HG03108 (cell line): ENCODE measurements at regions not wholly inside any gene's neighbourhood (a gene's known extent, or its start where the extent isn't known, plus 50 kb on each side); places are given as distances from the start of the nearest gene placed in this dataset.

Experiments
- ATAC-seq: cut with Tn5 transposase; IDR thresholded peaks from one replicate; pipeline ENCODE4 v1.9.1; 2021; ENCODE audit warnings: moderate library complexity; ENCODE audit not compliant: unreplicated experiment

- ATAC-seq: no peak
Observed at GRCh38 chr12:67832155-67832554, 157.1 kb upstream of the IFNG-AS1 start.

DNA sequence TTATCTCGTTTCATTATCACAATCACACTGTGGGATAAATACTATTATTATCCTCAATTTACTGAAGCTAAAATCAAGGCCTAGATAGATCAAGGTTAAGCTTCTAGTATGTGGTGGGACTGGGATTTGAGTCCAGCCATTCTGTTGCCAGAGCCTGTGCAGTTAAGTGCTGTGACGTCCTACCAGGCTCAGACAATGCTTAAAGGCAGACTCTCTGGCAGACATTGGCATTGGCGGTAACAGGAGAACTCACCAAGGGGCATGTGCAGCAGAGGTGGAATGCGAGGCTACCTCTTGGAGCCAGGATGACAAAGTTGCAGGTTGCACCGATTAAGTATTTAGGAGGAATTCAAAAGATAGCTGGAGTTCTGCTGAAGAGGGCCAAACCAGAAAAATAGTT, 155.6 kb upstream of the IFNG-AS1 start:
- no peak for ATAC-seq

- ATAC-seq: no peak
Observed at GRCh38 chr12:67837876-67838275, 151.4 kb upstream of the IFNG-AS1 start.

- ATAC-seq: no peak
Observed at GRCh38 chr12:67842124-67842523, 147.1 kb upstream of the IFNG-AS1 start.

GRCh38 chr12:67843257-67843656, 146.0 kb upstream of the IFNG-AS1 start:
- no peak for ATAC-seq

DNA sequence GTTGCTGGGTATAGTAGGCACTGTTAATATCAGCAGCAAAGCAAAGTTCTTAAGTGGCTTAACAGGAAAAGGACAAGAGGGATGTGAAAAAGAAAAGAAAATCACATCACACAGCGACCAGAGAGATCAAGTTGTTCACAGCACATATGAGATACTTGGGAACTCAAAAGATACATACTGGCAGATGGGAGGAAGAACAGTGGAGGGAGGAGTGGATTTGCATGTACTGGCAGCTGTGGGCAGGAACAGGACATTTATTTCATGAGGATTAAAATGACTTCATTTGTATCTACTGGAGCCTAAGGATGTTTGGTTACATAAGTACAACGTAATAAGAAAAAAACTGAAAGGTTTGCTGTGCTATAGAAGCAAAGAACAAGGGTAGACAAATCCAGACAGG, 136.5 kb upstream of the IFNG-AS1 start:
- no peak for ATAC-seq

GRCh38 chr12:67853204-67853603, 136.0 kb upstream of the IFNG-AS1 start:
- ATAC-seq: no peak

- no peak for ATAC-seq
Observed at GRCh38 chr12:67854351-67854750, 134.9 kb upstream of the IFNG-AS1 start.

DNA sequence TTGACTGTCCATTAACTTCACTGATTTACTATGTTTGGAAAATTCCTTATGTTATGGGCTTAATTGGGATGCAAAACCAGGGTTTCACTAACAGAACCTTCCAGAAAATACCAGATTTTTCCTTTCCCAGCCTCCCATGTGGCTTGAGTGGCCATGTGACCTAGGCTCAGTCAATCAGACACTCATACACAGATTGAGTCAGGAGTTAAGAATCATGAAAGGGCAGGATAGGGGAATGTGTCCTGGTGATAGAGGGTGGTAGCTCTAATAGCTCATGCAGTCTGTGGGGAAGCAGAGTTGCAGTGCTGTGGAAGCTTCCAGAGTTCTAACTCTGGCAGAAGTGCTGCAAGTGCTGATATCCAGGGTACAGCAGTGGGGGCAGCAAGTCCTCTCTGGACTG, 134.1 kb upstream of the IFNG-AS1 start:
- no peak for ATAC-seq

DNA sequence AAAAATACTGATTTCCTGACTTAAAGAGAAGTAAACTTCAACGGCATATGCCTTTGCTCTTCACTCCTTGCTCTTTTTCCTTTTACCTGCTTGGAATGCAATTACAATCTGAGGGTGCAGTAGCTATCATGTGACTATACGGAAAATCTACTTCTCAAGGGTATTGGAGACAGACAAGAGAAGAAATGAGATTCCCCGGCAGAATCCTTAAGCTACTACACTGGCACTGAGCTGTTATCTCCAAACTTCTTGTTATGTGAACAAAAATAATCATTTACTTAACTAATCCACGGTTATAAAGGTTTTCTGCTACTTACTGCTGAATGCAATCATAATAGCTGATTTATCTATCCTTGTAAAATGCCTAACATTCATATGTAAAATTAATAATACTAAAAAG, 118.0 kb upstream of the IFNG-AS1 start:
- no peak for ATAC-seq

DNA sequence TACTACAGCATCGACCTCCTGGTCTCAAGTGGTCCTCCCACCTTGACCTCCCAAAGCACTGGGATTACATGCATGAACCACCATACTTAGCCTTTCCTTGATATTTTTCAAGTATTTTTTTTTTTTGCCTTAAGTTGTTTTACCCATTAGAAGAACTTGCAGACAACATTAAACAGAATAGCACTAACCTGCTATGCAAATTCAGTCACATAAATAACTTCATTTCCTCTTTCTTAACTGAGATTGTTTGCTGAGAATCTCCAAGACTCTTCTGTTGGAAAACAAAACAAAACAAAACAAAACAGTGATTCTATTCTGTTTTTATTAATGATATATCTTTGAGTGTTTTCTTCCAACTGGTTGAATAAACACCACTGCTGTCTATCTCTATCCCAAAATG, 115.9 kb upstream of the IFNG-AS1 start:
- ATAC-seq: no peak

GRCh38 chr12:67876305-67876915, 112.8 kb upstream of the IFNG-AS1 start:
- no peak for ATAC-seq

GRCh38 chr12:67877727-67878126, 111.5 kb upstream of the IFNG-AS1 start:
- no peak for ATAC-seq

DNA sequence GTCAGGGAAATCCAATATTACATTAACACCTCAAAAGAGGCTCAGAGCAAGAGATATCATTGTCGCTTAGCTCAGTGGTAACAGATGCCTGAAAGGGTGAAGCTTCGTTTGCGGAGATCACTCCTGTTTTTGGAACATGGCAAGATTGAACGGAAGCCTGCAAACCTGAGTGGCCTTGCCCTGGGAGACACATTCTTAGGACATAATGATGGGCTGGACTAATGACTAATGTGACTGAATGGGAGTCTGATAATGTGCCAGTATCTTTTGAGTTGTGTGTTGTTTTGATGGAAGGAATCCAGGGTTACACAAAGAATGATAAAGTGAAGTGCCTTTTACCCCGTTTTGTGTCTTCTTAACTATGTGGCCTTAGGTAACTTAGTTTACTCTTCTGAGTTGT, 109.3 kb upstream of the IFNG-AS1 start:
- no peak for ATAC-seq

GRCh38 chr12:67881565-67881964, 107.7 kb upstream of the IFNG-AS1 start:
- ATAC-seq: no peak

- no peak for ATAC-seq
Observed at GRCh38 chr12:67884596-67884995, 104.7 kb upstream of the IFNG-AS1 start.

DNA sequence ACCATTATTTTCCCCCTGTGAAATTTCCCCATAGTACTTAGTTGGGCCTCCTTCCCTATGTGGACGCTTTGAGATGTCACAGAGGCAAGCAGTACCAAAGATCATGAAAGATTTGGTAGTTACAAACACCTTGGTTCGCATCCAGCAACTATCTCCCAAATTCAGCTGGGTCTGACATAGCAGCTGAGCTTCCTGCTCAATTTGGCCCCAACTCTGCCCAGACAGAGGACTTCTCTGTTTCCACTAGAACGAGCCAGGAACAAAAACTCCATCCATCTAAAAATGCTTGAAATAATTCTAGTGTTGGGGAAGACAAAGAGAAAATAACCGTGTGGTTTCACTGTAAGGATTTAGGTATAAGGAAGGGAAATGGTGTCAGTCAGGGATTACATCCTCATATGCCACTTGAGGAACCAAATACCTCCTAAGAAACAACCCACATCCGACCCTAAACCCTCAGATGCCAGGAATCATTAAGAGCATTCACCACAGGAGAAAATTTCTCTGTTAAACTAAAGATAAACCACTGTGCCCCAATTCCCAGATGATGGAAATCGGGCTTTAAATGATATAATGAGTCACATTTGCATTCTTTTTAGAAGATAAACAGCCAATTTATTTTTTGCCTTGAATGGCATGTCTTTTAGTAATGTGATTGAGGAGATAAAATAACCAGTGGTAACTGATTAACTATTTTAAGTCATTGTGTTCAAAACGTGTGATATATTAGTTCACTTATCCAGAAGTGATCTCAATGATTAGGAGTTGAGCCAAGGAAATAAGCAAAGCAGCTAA, 103.7 kb upstream of the IFNG-AS1 start:
- ATAC-seq: no peak

DNA sequence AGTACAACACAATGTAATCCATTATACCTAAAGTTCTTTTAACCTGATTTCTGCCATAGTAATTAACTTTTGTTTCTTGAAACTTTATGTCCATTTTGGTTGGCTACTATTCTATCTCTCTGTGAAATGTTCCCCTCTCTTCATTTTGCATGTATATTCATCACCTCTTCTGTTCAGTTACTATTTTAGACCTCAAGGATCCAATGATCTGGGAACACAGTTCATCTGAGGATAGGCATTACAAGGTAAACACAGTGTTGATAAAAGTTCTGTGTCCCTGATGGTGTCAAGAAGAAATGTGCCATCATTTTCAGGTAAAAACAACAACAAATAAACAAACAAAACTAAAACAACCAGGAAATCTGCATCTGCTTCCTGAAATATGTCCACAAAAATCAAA, 102.2 kb upstream of the IFNG-AS1 start:
- no peak for ATAC-seq

GRCh38 chr12:67889931-67890330, 99.3 kb upstream of the IFNG-AS1 start:
- ATAC-seq: no peak

DNA sequence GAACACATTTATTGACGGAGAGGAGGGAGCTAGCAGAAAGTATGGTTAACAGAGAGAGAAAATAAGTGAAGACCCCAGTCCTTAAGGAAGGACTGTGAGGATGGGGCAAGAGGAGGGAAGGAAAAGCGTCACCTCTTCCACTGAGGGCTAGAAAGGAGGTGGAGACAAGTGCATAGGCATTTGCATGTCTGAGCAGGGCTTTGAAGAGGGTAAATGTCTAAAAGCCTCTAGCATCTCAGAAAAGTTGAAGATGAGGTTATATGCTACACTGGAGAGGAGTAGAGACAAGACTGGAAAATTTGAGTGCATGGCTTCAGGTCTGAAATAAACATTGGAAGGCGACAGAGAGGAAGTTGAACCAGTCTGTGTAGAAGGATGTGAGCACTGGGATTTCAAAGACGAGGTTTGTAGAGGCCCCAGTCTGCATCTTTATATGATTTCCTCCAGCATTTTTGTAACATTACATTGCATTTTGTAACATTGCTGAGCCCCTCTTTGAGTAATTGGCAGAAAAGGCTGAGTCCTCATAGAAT, 98.5 kb upstream of the IFNG-AS1 start:
- ATAC-seq: no peak

DNA sequence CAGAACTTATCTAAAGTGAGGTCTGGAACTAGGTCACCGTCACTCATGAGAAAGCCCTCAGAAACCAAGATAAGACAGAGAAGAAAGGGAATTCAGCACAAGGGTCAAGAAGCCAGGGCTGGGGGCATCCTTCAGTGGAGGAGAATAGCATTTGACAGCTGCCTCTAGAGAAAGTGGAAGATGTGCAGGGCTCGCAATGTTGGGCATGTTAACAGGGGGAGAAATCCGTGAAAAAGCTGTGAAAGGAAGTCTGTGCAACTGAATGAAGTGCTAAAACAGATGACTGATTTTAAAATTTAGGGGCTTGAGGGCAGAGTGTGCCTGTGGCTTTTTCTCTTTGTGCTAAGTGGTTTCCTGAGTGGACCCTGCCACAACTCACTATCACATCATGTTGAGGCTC, 97.7 kb upstream of the IFNG-AS1 start:
- ATAC-seq: no peak

DNA sequence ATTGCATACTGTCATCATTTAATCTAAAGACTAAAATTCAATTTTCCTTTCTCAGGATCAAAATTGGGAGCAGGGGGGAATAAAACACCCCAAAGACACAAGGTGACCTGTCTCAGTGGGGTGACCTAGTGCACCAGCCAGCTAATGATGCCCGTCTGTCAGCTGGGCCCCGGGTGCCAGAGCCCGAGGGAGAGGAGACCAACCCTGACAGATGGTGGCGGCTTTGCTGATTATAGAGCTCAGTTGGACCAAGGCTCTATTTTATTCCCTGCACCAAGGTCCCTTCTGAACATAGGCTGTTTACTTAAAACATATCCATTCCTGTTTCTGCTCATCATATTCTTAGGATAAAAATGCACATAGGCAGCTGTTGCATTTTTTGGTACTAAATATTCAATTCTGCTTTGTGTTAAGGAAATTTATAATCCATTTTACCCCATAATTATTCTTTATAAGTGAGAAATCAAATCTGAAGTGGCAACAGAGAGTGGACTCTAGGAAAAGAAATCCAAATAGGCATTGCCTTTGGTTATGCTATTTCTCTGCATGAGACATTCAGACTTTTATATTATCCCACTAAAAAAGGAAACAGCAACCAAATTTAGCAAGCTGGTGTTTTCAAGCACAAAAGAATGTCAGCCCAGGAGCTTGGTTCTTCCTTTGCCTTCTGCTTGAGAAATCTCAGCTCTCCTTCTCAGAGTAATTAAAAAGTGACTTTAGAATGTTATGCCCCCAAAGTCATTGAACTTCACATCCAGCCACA, 96.8 kb upstream of the IFNG-AS1 start:
- no peak for ATAC-seq
